ENCODE measurements at regions not wholly inside any gene's neighbourhood (a gene's known extent, or its start where the extent isn't known, plus 50 kb on each side); places are given as distances from the start of the nearest gene placed in this dataset.

- Histone ChIP-seq H3K36me3 (ENCODE audit: insufficient read depth, insufficient read length, low read length) (no peaks in the 10 kb centered on the region), H3K4me1 (ENCODE audit: insufficient read depth, insufficient read length) (no peaks in the 10 kb centered on the region), H3K9me3 (ENCODE audit: insufficient read depth, low read length) (no peaks in the 10 kb centered on the region), H3K4me3 (ENCODE audit: insufficient read length, low read depth) (no peak overlapping the region), H3K27me3 (ENCODE audit: insufficient read depth, insufficient read length) (no peaks in the 10 kb centered on the region), H3K9ac (ENCODE audit: insufficient read length, low read depth) (no peak overlapping the region)
- DNase-seq (ENCODE audit: low read depth, low spot score) = no peak
- TF ChIP-seq SUZ12 (IDR thresholded peaks at IDR 0.05; ENCODE audit: extremely low read depth, insufficient read depth, insufficient read length) (no peak), YY1 (IDR thresholded peaks at IDR 0.05; ENCODE audit: insufficient read depth, insufficient read length) (no peak), ZNF274 (IDR thresholded peaks at IDR 0.05; ENCODE audit: low read depth, low read length) (no peak)
Measured at GRCh38 chr9:7974335-7974960, 174.9 kb upstream of the DMAC1 start.

- Histone ChIP-seq H3K9me3 (ENCODE audit: insufficient read depth, low read length) (no peaks in the 10 kb centered on the region), H3K36me3 (ENCODE audit: insufficient read depth, insufficient read length, low read length) (no peaks in the 10 kb centered on the region), H3K27me3 (ENCODE audit: insufficient read depth, insufficient read length) (no peaks in the 10 kb centered on the region), H3K4me1 (ENCODE audit: insufficient read depth, insufficient read length) (no peaks in the 10 kb centered on the region), H3K4me3 (ENCODE audit: insufficient read length, low read depth) (no peak overlapping the region), H3K9ac (ENCODE audit: insufficient read length, low read depth) (no peak overlapping the region)
- TF ChIP-seq SUZ12 (IDR thresholded peaks at IDR 0.05; ENCODE audit: extremely low read depth, insufficient read depth, insufficient read length) (no peak), YY1 (IDR thresholded peaks at IDR 0.05; ENCODE audit: insufficient read depth, insufficient read length) (no peak), ZNF274 (IDR thresholded peaks at IDR 0.05; ENCODE audit: low read depth, low read length) (no peak)
- no peak for DNase-seq (ENCODE audit: low read depth, low spot score)
Measured at GRCh38 chr9:7973123-7973522, 173.5 kb upstream of the DMAC1 start.

- TF ChIP-seq SUZ12 (IDR thresholded peaks at IDR 0.05; ENCODE audit: extremely low read depth, insufficient read depth, insufficient read length) = no peak
- no peak for TF ChIP-seq ZNF274 (IDR thresholded peaks at IDR 0.05; ENCODE audit: low read depth, low read length)
- no peak for TF ChIP-seq YY1 (IDR thresholded peaks at IDR 0.05; ENCODE audit: insufficient read depth, insufficient read length)
- peaks cover 2% of the 10 kb centered on the region for H3K4me1 ChIP-seq (ENCODE audit: insufficient read depth, insufficient read length)
- no peak overlapping the region for H3K4me3 ChIP-seq (ENCODE audit: insufficient read length, low read depth)
- no peaks in the 10 kb centered on the region for H3K27me3 ChIP-seq (ENCODE audit: insufficient read depth, insufficient read length)
- H3K36me3 ChIP-seq (ENCODE audit: insufficient read depth, insufficient read length, low read length) = no peaks in the 10 kb centered on the region
- H3K9ac ChIP-seq (ENCODE audit: insufficient read length, low read depth) = no peak overlapping the region
- no peak for DNase-seq (ENCODE audit: low read depth, low spot score)
- no peaks in the 10 kb centered on the region; the same call in 1 of the 2 replicates for H3K9me3 ChIP-seq (ENCODE audit: insufficient read depth, low read length)
Measured at GRCh38 chr9:7970681-7971330, 171.2 kb upstream of the DMAC1 start.

GRCh38 chr9:7968687-7969086 is 169.1 kb upstream of the DMAC1 start:
- H3K9ac ChIP-seq (ENCODE audit: insufficient read length, low read depth) = no peak overlapping the region
- H3K4me1 ChIP-seq (ENCODE audit: insufficient read depth, insufficient read length) = peaks cover 2% of the 10 kb centered on the region
- no peaks in the 10 kb centered on the region; the same call in 1 of the 2 replicates for H3K9me3 ChIP-seq (ENCODE audit: insufficient read depth, low read length)
- DNase-seq (ENCODE audit: low read depth, low spot score) = no peak
- no peak for TF ChIP-seq YY1 (IDR thresholded peaks at IDR 0.05; ENCODE audit: insufficient read depth, insufficient read length)
- no peak for TF ChIP-seq ZNF274 (IDR thresholded peaks at IDR 0.05; ENCODE audit: low read depth, low read length)
- no peak for TF ChIP-seq SUZ12 (IDR thresholded peaks at IDR 0.05; ENCODE audit: extremely low read depth, insufficient read depth, insufficient read length)
- no peaks in the 10 kb centered on the region for H3K36me3 ChIP-seq (ENCODE audit: insufficient read depth, insufficient read length, low read length)
- H3K27me3 ChIP-seq (ENCODE audit: insufficient read depth, insufficient read length) = no peaks in the 10 kb centered on the region
- H3K4me3 ChIP-seq (ENCODE audit: insufficient read length, low read depth) = no peak overlapping the region

- TF ChIP-seq ZNF274 (IDR thresholded peaks at IDR 0.05; ENCODE audit: low read depth, low read length) (no peak), YY1 (IDR thresholded peaks at IDR 0.05; ENCODE audit: insufficient read depth, insufficient read length) (no peak), SUZ12 (IDR thresholded peaks at IDR 0.05; ENCODE audit: extremely low read depth, insufficient read depth, insufficient read length) (no peak)
- H3K9me3 ChIP-seq (ENCODE audit: insufficient read depth, low read length) = no peaks in the 10 kb centered on the region; the same call in 1 of the 2 replicates
- no peak overlapping the region for H3K9ac ChIP-seq (ENCODE audit: insufficient read length, low read depth)
- H3K27me3 ChIP-seq (ENCODE audit: insufficient read depth, insufficient read length) = no peaks in the 10 kb centered on the region
- peaks cover 2% of the 10 kb centered on the region for H3K4me1 ChIP-seq (ENCODE audit: insufficient read depth, insufficient read length)
- no peaks in the 10 kb centered on the region for H3K36me3 ChIP-seq (ENCODE audit: insufficient read depth, insufficient read length, low read length)
- H3K4me3 ChIP-seq (ENCODE audit: insufficient read length, low read depth) = no peak overlapping the region
- no peak for DNase-seq (ENCODE audit: low read depth, low spot score)
Measured at GRCh38 chr9:7967851-7968250, 168.3 kb upstream of the DMAC1 start.

GRCh38 chr9:7967093-7967827 is 167.7 kb upstream of the DMAC1 start:
- no peak for DNase-seq (ENCODE audit: low read depth, low spot score)
- Histone ChIP-seq H3K9me3 (ENCODE audit: insufficient read depth, low read length) (no peaks in the 10 kb centered on the region; the same call in 1 of the 2 replicates), H3K36me3 (ENCODE audit: insufficient read depth, insufficient read length, low read length) (no peaks in the 10 kb centered on the region), H3K4me1 (ENCODE audit: insufficient read depth, insufficient read length) (peaks cover 2% of the 10 kb centered on the region), H3K9ac (ENCODE audit: insufficient read length, low read depth) (no peak overlapping the region), H3K4me3 (ENCODE audit: insufficient read length, low read depth) (no peak overlapping the region), H3K27me3 (ENCODE audit: insufficient read depth, insufficient read length) (no peaks in the 10 kb centered on the region)
- TF ChIP-seq SUZ12 (IDR thresholded peaks at IDR 0.05; ENCODE audit: extremely low read depth, insufficient read depth, insufficient read length) = no peak
- TF ChIP-seq ZNF274 (IDR thresholded peaks at IDR 0.05; ENCODE audit: low read depth, low read length) = no peak
- TF ChIP-seq YY1 (IDR thresholded peaks at IDR 0.05; ENCODE audit: insufficient read depth, insufficient read length) = no peak

- H3K4me1 ChIP-seq (ENCODE audit: insufficient read depth, insufficient read length) = peaks cover 2% of the 10 kb centered on the region
- no peaks in the 10 kb centered on the region for H3K27me3 ChIP-seq (ENCODE audit: insufficient read depth, insufficient read length)
- no peak overlapping the region for H3K9ac ChIP-seq (ENCODE audit: insufficient read length, low read depth)
- H3K36me3 ChIP-seq (ENCODE audit: insufficient read depth, insufficient read length, low read length) = no peaks in the 10 kb centered on the region
- no peak overlapping the region for H3K4me3 ChIP-seq (ENCODE audit: insufficient read length, low read depth)
- no peak for DNase-seq (ENCODE audit: low read depth, low spot score)
- no peaks in the 10 kb centered on the region; the same call in 1 of the 2 replicates for H3K9me3 ChIP-seq (ENCODE audit: insufficient read depth, low read length)
- no peak for TF ChIP-seq ZNF274 (IDR thresholded peaks at IDR 0.05; ENCODE audit: low read depth, low read length)
Measured at GRCh38 chr9:7965063-7965462, 165.5 kb upstream of the DMAC1 start.
